ENCODE measurements at regions not wholly inside any gene's neighbourhood (a gene's known extent, or its start where the extent isn't known, plus 50 kb on each side); places are given as distances from the start of the nearest gene placed in this dataset.
A peak's percentile ranks its signal among the peaks of the same experiment; 100 is the strongest.
"Not testable (repeated sequence)": the region's sequence is repeated elsewhere in the genome, so short reads cannot be mapped to it uniquely, and the experiment has no call there.

- DNase-seq (ENCODE audit: low read depth): no peak
These were observed 81.1 kb upstream of the RPH3A start for GRCh38 chr12:112710414-112710813.

GRCh38 chr12:112711026-112711425 is 80.5 kb upstream of the RPH3A start:
- no peak for DNase-seq (ENCODE audit: low read depth)

- no peak for DNase-seq (ENCODE audit: low read depth)
These were observed 80.0 kb upstream of the RPH3A start for GRCh38 chr12:112711507-112711906.

- DNase-seq (ENCODE audit: low read depth): not testable (repeated sequence)
These were observed 78.8 kb upstream of the RPH3A start for GRCh38 chr12:112712751-112713150.

- DNase-seq (ENCODE audit: low read depth): no peak
These were observed 78.1 kb upstream of the RPH3A start for GRCh38 chr12:112713471-112713870.

GRCh38 chr12:112714166-112714710 is 77.3 kb upstream of the RPH3A start:
- DNase-seq (ENCODE audit: low read depth): no peak

GRCh38 chr12:112716099-112717093 is 75.2 kb upstream of the RPH3A start:
- peak; percentile 1 for DNase-seq (ENCODE audit: low read depth)

GRCh38 chr12:112728864-112729263 is 62.7 kb upstream of the RPH3A start:
- no peak for DNase-seq (ENCODE audit: low read depth)

- no peak for DNase-seq (ENCODE audit: low read depth)
These were observed 56.5 kb upstream of the RPH3A start for GRCh38 chr12:112734859-112735695.

- no peak for DNase-seq (ENCODE audit: low read depth)
These were observed 53.0 kb upstream of the RPH3A start for GRCh38 chr12:112738531-112738930.

- DNase-seq (ENCODE audit: low read depth): no peak
These were observed 51.1 kb upstream of the RPH3A start for GRCh38 chr12:112740387-112740934.

GRCh38 chr12:112741106-112741505 is 50.4 kb upstream of the RPH3A start:
- no peak for DNase-seq (ENCODE audit: low read depth)
